ENCODE measurements at regions not wholly inside any gene's neighbourhood (a gene's known extent, or its start where the extent isn't known, plus 50 kb on each side); places are given as distances from the start of the nearest gene placed in this dataset.
"Not testable (repeated sequence)": the region's sequence is repeated elsewhere in the genome, so short reads cannot be mapped to it uniquely, and the experiment has no call there.

DNA sequence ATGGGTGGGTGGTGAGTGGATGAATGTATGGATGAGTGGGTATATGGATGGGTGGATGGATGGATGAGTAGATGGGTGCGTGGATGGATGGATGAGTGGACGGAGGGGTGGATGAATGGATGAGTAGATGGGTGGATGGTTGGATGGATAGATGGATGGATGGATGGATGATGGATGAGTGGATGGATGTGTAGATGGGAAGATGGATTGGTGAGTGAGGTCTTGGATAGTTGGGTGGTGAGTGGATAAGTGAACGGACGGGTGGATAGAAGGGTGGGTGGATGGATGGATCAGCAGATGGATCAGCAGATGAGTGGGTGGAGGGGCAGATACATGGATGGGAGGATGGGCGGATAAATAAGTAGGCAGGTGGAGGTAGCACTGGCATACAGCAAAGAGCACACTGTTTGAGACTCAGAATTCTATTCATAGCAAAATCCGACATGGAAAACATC lies 163.5 kb downstream of the C9orf50 start:
- no peak for DNase-seq (ENCODE audit: low read depth)

DNA sequence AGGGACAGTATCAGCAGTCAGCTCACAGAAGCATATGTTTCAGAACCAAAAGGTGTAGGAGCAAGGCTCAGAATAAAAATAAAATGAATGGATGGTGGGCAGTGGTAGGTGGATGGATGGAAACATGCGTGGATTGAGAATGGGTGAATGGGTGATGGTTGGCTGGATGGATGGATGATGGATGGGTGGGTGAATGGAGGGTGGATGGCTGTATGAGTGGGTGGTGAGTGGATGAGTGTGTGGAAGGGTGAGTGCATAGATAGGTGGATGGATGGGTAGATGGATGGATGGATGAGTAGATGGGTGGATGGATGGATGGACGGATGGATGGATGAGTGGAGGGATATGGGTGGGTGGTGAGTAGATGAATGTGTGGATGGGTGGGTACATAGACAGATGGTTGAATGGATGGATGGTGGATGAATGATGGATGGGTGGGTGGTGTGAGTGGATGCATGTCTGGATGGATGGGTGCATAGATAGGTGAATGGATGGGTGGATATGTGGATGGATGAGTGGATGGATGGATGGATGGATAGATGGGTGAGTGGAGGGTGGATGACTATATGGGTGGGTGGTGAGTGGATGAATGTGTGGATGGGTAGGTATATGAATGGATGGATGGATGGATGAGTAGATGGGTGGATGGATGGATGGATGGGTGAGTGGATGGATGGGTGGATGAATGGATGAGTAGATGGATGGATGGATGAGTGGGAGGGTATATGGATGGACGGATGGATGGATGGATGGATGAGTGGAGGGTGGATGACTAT lies 164.2 kb downstream of the C9orf50 start:
- DNase-seq (ENCODE audit: low read depth), result no peak

DNA sequence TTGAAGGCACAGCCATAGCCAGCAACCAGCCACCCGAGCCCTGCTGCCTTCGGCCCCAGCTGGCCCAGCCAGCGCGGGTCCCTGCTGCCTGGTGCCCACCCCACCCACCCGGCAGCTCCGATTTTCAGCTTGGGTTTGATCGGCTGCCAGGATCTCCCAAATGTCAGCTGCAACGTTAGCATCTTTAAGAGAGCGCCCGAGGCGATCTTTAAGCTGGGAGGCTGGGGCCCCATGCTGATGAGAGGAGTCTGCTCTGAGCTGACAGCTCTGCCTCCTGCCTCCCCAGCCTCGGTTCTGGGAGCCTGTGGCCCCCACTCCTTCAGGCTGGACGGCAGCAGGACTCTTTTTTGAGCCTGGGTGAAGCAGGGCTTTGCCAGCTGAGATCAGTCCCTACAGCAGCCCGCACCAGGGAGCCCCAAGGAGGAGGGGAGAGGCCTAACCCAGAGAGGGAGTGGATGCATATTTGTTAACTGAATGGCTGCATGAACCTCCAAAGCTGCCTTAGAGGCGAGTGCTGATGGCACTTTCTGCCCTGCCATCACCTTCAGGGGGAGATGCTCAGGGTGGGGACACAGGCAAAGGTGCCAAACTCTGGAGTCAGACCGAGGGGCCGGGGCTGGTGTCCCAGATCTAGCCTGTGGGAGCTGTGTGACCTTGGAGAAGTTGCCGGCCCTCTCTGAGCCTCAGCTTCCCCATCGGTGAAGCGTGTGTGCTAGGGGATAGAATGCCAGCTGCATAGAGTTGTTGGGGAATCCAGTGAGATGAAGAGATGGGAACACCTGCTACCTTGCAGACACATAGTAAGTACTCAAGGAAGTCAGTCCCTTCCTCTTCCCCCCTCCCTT lies 165.5 kb downstream of the C9orf50 start:
- peak; percentile 46 for DNase-seq (ENCODE audit: low read depth)

DNA sequence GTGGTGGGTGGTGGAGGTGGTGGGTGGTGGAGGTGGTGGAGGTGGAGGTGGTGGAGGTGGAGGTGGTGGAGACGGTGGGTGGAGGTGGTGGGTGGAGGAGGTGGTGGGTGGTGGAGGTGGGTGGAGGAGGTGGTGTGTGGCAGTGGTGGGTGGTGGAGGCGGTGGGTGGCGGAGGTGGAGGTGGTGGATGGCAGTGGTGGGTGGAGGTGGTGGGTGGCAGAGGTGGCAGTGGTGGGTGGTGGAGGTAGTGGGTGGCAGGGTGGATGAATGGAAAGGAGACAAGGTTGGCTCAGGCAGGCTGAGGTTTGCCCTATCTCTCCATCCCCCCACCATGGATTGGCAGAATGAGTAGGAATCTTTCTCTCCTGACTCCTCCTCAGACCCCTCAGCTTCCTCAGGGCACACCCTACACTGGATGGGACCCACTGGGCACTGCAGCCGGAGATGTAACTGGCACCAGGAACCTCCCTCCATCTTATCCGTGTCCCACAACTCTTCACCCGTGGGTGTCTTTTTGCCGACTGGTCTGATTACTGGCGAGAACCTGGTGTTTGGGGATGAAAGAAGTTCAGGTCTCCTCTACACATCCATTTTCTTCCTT lies 166.3 kb downstream of the C9orf50 start:
- no peak for DNase-seq (ENCODE audit: low read depth)

DNA sequence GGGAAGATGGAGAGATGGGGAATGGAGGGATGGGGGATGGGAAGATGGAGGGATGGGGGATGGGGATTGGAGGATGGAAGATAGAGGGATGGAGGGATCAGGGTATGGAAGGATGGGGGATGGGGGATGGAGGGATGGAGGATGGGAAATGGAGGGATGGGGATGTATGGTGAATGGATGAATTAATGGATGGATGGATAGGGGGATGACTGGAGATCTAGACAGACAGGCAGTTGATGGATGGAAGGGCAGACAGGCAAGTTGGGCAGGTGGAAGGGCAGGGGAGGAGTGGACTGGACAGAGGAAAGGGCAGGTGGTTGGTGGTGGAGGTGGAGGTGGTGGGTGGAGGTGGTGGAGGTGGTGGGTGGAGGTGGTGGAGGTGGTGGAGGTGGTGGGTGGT lies 167.2 kb downstream of the C9orf50 start:
- DNase-seq (ENCODE audit: low read depth), result no peak

DNA sequence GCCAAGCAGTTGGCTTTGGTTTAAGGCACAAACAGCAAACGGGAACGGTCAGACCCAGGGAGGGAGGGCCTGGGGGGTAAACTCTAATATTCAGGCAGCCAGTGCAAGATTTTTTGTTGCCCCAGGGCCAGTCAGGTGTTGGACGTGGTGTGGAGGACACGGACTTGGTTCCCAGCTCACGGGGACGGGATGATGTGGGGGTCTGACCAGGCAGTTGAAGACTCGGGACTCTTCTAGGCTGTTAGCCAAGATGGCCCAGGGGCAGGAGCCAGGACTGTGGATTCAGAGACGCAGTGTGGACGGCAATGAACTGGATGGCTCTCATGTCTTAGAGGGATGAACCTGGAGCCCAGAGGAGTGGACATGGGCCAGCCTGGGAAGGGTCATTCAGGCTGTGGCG lies 169.2 kb downstream of the C9orf50 start:
- peak; percentile 51 for DNase-seq (ENCODE audit: low read depth)

DNA sequence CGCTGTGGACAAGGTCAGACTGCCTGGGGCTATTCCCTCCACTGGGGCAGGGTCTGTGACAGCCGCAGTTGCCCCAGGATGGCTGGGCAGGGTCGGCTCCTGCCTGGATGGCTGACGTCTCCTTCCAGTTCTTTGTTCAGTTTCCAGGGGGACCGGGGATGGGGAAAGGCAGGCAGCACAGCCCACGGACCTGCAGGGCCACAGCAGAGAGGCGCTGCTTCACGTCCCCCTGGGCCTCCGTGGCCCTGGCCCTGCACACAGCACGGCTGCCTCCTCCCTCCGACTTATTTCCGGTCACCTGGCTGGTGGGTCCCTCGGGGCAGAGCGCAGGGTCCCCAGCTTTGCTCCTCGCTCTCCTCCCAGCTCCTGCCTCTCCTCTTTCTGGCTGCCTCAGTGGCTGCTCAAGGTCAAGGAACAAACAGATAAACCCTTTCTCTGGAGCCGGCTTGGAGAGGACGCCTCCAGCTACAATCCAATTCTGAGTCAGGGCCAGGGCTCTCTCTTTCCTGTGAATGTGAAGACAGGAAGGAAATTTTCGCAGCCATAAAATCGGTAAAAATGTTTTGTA lies 169.7 kb downstream of the C9orf50 start:
- DNase-seq (ENCODE audit: low read depth), result peak; percentile 45

DNA sequence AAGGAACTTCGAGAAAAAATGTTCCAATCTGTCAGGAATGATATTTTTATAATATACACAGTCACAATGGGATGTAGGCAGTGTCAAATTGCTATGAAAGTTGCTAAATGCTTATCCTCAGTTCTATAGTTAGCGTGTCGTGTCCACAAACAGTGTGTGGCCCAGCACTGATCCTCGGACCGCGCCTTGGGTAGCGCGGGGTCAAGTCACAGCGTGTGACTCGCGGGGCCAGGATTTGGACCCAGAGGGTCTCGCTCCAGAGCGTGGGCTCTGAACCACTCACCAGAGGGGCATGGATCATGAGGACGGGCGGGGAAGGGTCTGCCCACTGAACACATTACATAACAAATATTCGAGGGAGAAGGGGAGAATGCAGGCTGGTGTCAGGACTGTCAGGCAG lies 171.8 kb downstream of the C9orf50 start:
- no peak for DNase-seq (ENCODE audit: low read depth)

DNA sequence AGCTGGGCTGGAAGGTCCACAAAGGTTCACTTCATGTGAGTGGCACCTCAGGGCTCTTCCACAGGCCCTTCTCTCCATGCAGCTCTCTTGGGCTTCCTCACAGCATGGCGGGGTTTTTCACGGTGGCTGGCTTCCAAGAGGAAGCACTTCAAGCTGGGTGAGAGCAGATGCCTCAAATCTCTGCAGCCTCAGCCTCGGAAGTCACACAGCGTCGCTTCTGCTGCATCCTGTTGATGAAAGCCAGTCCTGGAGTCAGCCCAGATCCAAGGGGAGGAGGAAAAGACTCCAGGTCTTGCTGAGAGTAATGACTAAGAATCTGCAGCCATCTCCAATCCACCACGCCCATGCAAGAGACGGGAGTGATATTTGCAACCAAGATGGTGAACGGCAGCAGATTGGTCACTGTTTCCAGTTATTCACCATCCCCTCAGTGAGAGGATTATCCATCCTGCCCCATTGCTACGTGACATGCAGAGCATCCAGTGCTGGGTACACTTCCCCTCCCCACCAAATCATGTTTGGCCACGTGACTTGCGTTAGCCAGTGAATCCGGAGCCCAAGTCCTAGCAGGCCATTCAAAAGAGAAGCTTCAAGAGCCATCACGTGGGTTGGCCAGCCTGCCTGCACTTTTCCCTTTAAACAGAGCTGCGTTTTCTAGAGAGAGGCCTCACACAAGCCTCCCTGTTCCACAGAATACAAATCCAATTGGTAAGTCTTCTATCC lies 173.9 kb downstream of the C9orf50 start:
- DNase-seq (ENCODE audit: low read depth), result no peak

DNA sequence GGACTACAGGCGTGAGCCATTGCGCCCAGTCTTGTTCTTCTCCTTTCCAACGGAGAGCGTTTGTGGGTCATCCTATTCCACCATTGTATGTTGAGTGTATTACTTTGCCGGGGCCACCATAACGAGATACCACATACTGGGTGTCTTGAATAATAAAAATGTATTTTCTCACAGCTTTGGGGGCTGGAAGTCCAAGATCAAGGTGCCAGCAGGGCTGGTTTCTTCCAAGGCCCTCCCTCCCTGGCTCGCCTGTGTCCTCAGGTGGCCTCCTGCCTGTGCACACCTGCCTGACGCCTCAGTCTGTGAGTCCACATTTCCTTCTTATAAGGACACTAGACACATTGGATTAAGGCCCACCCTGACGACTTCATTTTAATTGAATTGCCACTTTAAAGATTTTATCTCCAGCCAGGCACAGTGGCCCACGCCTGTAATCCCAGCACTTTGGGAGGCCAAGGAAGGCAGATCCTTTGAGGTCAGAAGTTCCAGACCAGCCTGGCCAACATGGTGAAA lies 175.1 kb downstream of the C9orf50 start:
- no peak for DNase-seq (ENCODE audit: low read depth)

DNA sequence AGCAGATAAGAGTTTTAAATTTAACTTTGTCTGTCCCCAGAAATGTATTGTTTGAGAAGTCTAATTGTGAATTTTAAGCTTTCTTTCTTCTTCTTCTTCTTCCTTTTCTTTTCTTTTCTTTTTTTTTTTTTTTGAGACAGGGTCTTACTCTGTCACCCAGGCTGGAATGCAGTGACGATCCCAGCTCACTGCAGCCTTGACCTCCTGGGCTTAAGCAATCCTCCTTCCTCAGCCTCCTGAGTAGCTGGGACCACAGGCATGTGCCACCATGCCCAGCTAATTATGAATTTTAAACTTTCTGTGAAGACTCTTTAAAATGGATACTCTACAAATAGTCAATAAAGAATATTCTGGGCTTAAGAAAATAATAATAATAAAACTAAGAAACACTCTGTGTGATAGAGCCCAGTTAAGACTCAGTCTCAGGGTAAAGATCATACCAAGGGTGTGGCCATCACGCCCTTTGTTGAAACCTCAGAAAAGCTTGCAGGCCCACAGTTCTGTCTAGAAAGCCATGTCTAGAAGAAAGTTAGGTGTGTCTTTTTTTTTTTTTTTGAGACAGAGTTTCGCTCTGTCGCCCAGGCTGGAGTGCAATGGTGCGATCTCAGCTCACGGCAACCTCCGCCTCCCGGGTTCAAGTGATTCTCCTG lies 177.3 kb downstream of the C9orf50 start:
- not testable (repeated sequence) for DNase-seq (ENCODE audit: low read depth)

DNA sequence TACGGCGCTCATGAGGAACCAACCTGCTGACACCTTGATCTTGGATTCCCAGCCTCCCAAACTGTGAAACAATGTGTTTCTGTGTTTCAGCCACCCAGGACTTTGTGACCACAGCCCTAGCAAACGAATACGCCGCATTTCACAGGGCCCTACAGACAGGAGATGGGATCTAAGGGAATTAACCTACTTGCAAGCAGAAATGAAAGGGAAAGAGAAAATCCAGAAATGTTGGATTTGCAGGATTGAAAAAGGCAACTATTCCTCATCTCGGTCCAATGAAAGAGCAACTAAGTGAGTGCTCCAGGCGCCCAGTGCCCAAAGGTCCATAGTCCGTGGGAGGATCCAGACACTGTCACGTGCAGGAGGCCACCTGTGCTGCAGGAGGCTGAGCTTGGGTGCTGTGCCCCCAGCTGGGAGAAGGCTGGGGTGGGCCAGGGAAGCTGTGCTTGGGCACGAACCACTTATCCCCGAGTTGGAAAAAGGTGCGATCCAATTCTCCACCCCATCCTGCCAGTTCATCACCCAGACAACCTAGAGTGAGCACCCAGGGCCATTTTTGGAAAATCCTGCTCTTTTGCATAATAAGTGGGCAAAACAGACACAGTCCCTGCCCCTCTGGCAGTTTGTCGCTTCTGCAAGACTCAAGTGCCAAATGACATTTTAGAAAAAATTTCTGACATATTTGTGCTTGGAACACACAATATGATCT lies 177.9 kb downstream of the C9orf50 start:
- DNase-seq (ENCODE audit: low read depth), result no peak

DNA sequence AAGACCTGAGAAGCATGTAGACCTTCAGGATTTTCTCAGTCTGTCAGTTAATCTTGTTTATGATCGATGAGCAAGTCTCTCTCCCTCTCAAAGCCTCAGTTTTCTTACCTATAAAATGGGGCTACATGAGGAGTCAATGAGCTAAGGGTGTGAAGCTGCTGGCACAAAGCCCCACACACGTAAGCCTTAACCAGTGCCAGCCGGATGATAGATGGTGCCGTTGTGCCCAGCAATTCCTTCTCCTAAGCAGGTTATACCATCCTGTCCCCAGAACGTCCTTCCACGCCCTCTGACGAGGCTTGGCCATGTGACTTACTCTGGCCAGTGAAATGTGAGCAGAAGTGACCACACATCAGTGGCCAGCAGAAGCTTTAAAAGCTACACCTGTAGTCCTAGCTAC lies 179.0 kb downstream of the C9orf50 start:
- no peak for DNase-seq (ENCODE audit: low read depth)

DNA sequence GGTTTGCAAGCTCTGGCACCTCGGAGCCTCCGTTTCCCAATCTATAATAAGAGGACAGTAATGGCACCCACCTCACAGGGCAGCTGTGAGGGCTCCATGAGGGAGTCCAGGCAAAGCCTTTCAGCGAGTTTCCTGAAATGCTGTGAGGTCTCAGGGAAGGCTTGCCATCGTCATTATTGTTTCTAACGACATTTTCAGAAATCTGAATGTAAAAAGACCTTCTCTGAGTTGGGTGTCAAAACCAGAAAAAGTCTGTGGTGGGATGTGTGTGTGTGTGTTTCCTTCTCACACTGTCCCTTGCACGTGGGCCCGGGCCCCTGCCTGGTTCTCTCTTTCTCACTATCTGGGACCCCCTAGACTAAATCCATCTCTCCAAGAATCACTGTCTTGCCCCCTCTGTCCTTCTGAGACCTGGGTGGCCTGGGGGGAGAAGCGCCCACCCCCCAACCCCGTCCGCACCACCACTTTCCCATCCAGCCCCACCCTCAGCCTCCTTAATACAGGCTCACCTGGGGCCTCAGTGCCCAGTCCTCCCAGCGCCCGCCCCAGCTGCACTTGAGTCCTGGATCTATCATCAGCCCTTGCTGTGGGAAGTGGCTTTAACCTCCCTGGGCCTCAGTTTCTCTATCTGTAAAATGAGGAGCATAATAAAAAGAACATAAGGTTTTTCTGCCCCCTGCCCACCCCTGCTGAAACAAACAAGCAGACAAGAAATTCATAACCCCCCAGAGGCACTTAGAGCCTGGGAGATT lies 180.3 kb downstream of the C9orf50 start:
- no peak for DNase-seq (ENCODE audit: low read depth)

DNA sequence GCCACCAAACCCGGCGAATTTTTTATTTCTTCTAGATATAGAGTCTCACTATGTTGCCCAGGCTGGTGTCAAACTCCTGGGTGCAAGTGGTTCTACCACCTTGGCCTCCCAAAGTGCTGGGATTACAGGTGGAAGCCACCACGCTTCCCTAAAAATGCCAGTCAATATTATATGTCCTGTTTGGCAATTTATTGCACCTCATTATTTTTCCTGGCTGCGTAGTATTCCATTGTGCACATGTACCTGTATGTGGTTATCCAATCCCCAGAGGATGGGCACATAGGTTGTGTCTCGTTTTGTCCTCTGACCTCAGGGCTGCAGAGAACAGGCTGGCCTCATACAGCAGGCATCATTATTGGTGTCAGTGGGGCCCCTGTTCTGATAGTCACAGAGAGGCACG lies 181.7 kb downstream of the C9orf50 start:
- no peak for DNase-seq (ENCODE audit: low read depth)

DNA sequence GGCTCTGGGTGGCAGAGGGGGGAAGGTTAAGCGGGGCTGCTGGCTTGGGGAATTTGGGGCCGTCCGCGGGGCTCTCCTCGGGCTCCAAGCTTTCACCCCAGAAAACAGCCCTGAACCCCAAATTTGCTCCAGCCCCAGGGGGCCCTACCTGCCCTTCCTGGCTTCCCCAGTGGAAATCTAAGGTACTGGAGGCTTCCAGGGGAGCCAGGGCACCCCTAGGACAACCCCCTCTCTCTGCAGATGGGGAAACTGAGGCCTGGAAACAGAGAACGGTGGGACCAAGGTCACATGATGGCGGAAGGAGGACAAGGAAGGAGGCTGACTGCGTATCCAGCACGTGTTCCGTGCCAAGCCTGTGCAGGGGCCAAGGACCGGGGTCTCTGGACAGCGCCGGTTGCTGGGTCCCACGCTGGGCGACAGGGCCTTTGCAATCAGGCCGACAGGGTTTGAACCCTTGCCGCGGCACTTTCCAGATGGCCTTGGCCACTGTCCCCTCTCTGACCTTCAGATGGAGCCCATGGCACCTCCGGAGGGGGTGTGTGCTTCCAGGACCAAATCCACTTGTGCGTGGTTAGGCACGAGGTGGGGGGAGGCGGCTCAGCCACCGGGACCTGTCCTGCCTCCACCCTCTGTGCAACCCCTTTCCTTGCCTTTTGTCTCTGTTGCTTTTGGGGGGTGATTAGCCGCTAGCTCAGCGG lies 183.1 kb downstream of the C9orf50 start:
- DNase-seq (ENCODE audit: low read depth), result no peak

DNA sequence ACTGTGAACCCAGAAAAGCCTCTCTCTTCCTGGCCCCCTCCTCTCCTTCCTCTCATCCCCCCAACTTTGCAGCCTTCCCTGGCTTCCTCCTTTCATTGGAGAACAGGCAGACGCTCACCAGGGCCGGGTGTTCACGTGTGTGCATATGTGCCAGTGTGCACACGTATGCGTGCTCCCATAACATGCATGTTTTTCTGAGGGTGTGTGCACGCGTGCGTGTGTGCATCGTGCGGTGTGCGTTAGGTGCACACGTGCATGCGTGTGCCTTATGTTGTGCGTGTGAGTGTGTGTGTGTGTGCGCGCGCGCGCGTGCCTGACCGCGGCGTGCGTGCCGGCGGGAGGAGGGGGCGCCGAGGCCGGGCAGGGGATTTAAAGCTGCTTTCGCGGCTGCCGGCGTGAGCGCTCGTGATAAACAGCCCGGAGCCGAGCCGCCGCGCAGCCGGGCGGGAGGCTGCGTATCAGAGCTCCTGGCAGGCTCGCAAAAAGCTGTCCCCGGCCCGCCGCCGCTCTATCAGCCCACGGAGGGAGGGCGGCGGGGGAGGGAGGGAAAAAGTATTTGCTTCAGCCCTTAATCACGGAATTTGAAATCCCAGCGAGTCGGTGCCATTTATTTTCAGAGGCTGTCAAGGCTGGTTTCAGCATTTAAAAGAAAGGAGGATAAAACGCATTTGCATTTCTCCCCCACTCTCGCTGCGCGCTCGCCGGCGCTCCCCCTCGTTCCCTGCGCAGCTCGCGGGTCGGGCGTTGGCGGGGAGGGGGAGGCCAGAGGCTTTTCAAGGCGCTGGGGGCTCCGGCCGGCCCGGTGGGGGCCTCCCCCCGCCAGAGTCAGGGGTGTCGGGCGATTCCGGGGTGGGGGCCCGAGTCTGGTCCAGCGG lies 183.9 kb downstream of the C9orf50 start:
- DNase-seq (ENCODE audit: low read depth), result peak; percentile 61

Measured in M059J (cell line).